ENCODE measurements at regions not wholly inside any gene's neighbourhood (a gene's known extent, or its start where the extent isn't known, plus 50 kb on each side); places are given as distances from the start of the nearest gene placed in this dataset.

DNA sequence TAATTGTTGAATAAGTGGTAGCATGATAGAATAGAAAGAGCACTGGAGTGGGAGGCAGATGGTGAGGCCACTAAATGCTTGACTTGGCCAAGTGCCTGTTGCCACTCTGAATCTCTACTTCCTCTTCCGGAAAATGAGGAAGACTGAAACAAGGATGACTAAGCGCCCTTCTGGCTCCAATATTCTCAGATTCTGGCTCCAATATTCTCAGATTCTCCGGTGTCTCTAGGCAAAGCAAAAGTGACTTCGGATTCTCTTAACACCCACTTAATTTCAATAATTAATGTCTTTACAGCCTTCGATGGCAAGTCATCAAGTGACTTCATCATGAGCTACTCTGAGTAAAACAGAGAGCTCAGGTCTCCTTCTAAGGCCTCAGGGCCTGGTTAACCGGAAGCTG is 402.2 kb upstream of the FGF13 start:
- Histone ChIP-seq H2AK5ac (ENCODE audit: low read depth, low read length) (no peak overlapping the region), H3K4me3 (ENCODE audit: extremely low read depth in 1 of 4, insufficient read depth in 2 of 4, low read depth in 3 of 4, low read length in 4 of 4) (no peak overlapping the region), H3K9ac (replicated peaks in 1 of 4; ENCODE audit: extremely low read depth in 1 of 4, low read depth in 3 of 4, low read length in 3 of 4) (no peak overlapping the region), H3K4me1 (replicated peaks in 1 of 4; ENCODE audit: control insufficient read depth in 3 of 4, insufficient read depth in 4 of 4, low read length in 3 of 4) (no peaks in the 10 kb centered on the region), H4K91ac (replicated peaks; ENCODE audit: insufficient read length, low read length) (no peak overlapping the region), H4K20me1 (replicated peaks in 1 of 2; ENCODE audit: control insufficient read depth in 1 of 2, insufficient read depth in 2 of 2, low read length in 2 of 2) (no peaks in the 10 kb centered on the region), H2BK5ac (ENCODE audit: low read depth, low read length) (no peak overlapping the region), H4K5ac (ENCODE audit: insufficient read length, low read depth, low read length) (no peak overlapping the region), H3K4me2 (ENCODE audit: insufficient read depth in 1 of 2, low read depth in 2 of 2, low read length in 2 of 2) (no peak overlapping the region), H3K27me3 (replicated peaks in 1 of 4; ENCODE audit: control insufficient read depth in 3 of 4, extremely low read depth in 1 of 4, insufficient read depth in 3 of 4, low read length in 3 of 4) (no peaks in the 10 kb centered on the region), H3K23me2 (ENCODE audit: low read depth, low read length) (no peaks in the 10 kb centered on the region), H3K18ac (ENCODE audit: extremely low read depth, low read length) (no peak overlapping the region), H3K79me1 (ENCODE audit: low read depth, low read length) (no peaks in the 10 kb centered on the region), H3K27ac (ENCODE audit: low read depth, low read length) (no peak overlapping the region), H3K79me2 (ENCODE audit: control insufficient read depth in 1 of 2, insufficient read depth in 2 of 2, low read length in 2 of 2) (no peaks in the 10 kb centered on the region), H2BK120ac (replicated peaks; ENCODE audit: low read depth, low read length) (no peak overlapping the region), H3K56ac (replicated peaks; ENCODE audit: insufficient read length, low read depth, low read length) (no peak overlapping the region), H2BK15ac (ENCODE audit: low read length) (no peak overlapping the region), H2BK12ac (ENCODE audit: low read depth, low read length) (no peak overlapping the region), H3K14ac (ENCODE audit: insufficient read length) (no peak overlapping the region), H3K4ac (replicated peaks; ENCODE audit: insufficient read length, low read depth, low read length) (no peak overlapping the region), H3K36me3 (ENCODE audit: control insufficient read depth in 2 of 4, insufficient read depth in 4 of 4, low read length in 3 of 4) (no peaks in the 10 kb centered on the region), H3K9me3 (ENCODE audit: insufficient read depth in 2 of 2, low read depth in 1 of 2, low read length in 1 of 2) (no peaks in the 10 kb centered on the region), H4K8ac (ENCODE audit: extremely low read depth, insufficient read depth, low read length) (no peak overlapping the region), H2BK20ac (ENCODE audit: low read length) (no peak overlapping the region), H3K23ac (ENCODE audit: insufficient read length) (no peak overlapping the region), H2AFZ (ENCODE audit: low read length) (no peak overlapping the region)
- no peak for FAIRE-seq
- POLR2A ChIA-PET (ENCODE audit: partially characterized antibody) = no interaction called here
- no peak for DNase-seq (ENCODE audit: low read depth in 1 of 2, low spot score in 2 of 2)
- 94% methylated on average over 6 of the region's 6 CpGs; no CpG with 5 or more reads in 1 of the 2 experiments for WGBS, 2 experiments (ENCODE audit: extremely low coverage in 1 of 2, insufficient coverage in 1 of 2, insufficient read length in 1 of 2, insufficient replicate concordance in 2 of 2, low coverage in 1 of 2, low lambda C conversion rate in 2 of 2, missing lambda C conversion rate in 1 of 2)
- CTCF ChIA-PET (ENCODE audit: partially characterized antibody) = no interaction called here
- no peak for TF ChIP-seq GABPA (IDR thresholded peaks at IDR 0.05; ENCODE audit: borderline replicate concordance, insufficient read depth, low read length)
- TF ChIP-seq ZNF274 (IDR thresholded peaks at IDR 0.05; ENCODE audit: borderline replicate concordance, extremely low read depth, low read length) = no peak
- no peak for TF ChIP-seq SIRT6 (IDR thresholded peaks at IDR 0.05; ENCODE audit: low read length)
- TF ChIP-seq CREB1 (IDR thresholded peaks at IDR 0.05) = no peak
- TF ChIP-seq SRF (IDR thresholded peaks at IDR 0.05; ENCODE audit: low read depth, low read length) = no peak
- TF ChIP-seq KDM5A (IDR thresholded peaks at IDR 0.05; ENCODE audit: low read length) = no peak
- TF ChIP-seq EZH2 (IDR thresholded peaks at IDR 0.05; ENCODE audit: low read depth, low read length, severe bottlenecking) = no peak
- no peak for TF ChIP-seq RBBP5 (IDR thresholded peaks at IDR 0.05; ENCODE audit: borderline replicate concordance, low read depth, low read length)
- TF ChIP-seq CHD2 (IDR thresholded peaks at IDR 0.05; ENCODE audit: low read length) = no peak
- TF ChIP-seq SIN3A (conservative IDR thresholded peaks at IDR 0.05 in 1 of 2, IDR thresholded peaks at IDR 0.05 in 1 of 2; ENCODE audit: low read depth in 1 of 2, low read length in 2 of 2) = no peak
- TF ChIP-seq, protein P1, sequence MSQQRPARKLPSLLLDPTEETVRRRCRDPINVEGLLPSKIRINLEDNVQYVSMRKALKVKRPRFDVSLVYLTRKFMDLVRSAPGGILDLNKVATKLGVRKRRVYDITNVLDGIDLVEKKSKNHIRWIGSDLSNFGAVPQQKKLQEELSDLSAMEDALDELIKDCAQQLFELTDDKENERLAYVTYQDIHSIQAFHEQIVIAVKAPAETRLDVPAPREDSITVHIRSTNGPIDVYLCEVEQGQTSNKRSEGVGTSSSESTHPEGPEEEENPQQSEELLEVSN (IDR thresholded peaks at IDR 0.05) = no peak
- TF ChIP-seq BRCA1 (IDR thresholded peaks at IDR 0.05; ENCODE audit: low read depth, low read length) = no peak
- no peak for TF ChIP-seq SIX5 (IDR thresholded peaks at IDR 0.05; ENCODE audit: low read depth, low read length)
- TF ChIP-seq RAD21 (IDR thresholded peaks at IDR 0.05 in 1 of 2, conservative IDR thresholded peaks at IDR 0.05 in 1 of 2; ENCODE audit: low read depth in 2 of 2, low read length in 2 of 2) = no peak
